ENCODE measurements at regions not wholly inside any gene's neighbourhood (a gene's known extent, or its start where the extent isn't known, plus 50 kb on each side); places are given as distances from the start of the nearest gene placed in this dataset.
"Not testable (repeated sequence)": the region's sequence is repeated elsewhere in the genome, so short reads cannot be mapped to it uniquely, and the experiment has no call there.

DNA sequence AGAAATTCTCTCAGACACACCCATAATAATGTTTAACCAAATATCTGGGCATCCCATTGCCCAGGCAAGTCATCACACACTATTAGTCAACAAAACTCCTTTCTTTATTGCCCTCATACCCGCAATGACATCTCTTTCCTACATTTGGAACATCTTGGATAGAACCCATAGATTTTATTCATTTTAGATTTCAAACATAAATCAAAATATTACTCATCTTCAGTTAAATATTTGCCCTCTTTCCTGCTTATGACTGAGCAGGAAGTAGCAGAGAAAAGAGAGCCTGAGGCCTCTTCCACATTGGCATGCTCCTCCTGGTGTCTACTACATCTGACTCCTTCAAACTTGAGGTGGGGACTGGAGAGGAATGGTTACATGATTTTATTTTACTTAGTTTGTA, 592.0 kb downstream of the CHSY3 start:
- no peak for DNase-seq (ENCODE audit: low read depth)

DNA sequence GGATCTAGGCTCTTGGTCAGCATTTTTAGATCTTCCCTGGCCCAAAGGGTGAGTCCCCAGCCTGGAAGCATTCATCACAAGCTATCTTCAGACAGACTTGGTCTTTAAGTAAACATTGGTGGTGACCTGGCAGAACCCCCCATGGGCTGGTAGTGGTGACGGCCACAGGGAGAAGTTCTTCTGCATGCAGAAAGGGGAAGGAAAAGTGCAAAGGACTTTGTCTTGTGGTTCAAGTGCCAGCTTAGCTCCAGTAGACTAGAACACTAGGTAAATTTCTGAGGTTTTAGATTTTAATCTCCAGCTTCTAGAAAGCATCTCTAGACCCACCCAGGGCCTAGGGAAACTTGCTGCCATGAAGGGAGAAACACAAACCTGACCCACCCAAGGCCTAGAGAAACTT, 584.0 kb downstream of the CHSY3 start:
- no peak for DNase-seq (ENCODE audit: low read depth)

- DNase-seq (ENCODE audit: low read depth), result no peak
Observed at GRCh38 chr5:130479045-130479804, 575.0 kb downstream of the CHSY3 start.

DNA sequence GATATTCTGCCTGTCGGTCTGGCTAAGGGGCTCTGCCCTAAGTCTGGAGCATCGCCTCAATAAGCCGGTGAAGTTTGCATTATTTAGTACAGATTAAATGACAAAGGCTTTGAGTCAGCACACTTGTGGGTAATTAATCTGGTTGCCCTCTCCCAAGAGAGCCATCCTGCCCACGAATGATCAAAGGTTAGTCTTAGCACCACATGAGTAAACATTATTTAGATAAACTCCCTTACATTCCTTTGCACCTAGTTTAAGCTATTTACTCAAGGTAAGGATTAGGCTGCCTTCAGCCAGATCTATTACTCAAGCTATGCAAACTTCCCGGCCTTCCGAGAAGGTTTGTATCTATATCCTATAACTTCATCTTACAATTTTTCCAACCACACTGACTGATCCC, 572.1 kb downstream of the CHSY3 start:
- DNase-seq (ENCODE audit: low read depth), result no peak

DNA sequence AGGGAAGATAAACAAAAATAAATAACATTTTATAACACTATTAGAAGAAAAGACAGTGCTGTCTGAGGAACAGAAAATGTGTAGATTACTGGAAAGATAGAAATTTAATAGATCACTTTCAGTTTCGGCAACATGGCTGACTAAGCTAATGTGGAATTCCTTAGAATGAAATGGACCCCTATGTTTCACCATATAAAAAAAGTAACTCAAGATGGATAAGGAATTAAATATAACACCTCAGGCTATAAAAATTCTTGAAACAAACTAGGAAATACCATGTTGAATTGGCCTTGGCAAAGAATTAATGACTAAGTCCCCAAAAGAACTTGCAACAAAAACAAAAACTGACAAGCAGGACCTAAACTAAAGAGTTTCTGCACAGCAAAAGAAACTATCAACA, 558.3 kb downstream of the CHSY3 start:
- DNase-seq (ENCODE audit: low read depth), result no peak

DNA sequence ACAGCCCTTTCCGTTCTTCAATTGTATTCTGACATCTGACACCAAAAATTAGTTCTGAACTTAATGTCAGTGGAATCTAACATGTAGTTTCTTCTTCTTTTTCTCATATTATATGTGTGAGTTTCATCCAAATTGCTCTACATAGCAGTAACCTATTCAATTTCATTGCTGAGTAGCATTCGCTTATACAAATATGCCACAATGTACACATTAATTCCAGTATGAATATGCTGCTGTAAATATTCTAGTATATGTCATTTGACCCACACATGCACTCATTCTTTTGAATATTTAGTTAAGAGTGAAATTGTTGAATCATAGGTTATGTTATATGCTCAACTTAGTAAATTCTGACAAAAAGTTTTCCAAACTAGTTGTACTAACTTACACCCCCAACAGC, 550.9 kb downstream of the CHSY3 start:
- no peak for DNase-seq (ENCODE audit: low read depth)

GRCh38 chr5:130452744-130453143, 548.5 kb downstream of the CHSY3 start:
- no peak for DNase-seq (ENCODE audit: low read depth)

GRCh38 chr5:130436430-130436829, 532.2 kb downstream of the CHSY3 start:
- DNase-seq (ENCODE audit: low read depth), result no peak

DNA sequence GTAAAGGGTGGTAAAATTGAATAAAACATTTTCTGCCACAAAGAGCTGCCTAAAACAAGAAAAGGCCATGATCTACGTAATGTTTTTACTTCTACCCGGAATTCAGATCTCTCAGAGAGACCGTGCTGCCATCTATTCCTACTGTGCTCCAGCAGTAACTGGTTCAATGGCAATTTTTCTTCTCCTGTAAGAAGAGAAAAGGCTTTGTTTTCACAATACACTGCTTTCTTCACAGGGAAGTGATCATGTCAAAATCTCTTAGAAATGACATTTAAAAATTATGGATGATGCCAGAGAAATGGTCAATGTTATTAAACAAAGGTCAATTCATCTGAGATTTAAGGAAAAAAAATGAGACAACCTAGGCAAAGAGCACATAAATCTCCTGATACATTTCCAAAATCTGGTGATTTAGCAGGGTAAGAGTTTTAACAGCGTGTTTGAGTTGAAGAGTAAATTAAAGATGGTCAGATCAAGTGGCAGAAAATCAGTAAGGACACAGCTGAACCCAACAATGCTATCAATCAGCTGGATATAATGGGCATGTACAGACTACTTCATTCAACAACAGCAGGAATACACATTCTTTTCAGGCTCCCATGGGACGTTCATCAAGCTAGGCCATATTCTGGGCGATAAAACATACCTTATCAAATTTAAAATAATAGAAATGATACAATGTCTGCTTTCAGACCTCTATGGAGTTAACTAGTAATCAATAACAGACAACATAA, 523.1 kb downstream of the CHSY3 start:
- DNase-seq (ENCODE audit: low read depth), result no peak

- DNase-seq (ENCODE audit: low read depth), result no peak
Observed at GRCh38 chr5:130425424-130425823, 521.2 kb downstream of the CHSY3 start.

DNA sequence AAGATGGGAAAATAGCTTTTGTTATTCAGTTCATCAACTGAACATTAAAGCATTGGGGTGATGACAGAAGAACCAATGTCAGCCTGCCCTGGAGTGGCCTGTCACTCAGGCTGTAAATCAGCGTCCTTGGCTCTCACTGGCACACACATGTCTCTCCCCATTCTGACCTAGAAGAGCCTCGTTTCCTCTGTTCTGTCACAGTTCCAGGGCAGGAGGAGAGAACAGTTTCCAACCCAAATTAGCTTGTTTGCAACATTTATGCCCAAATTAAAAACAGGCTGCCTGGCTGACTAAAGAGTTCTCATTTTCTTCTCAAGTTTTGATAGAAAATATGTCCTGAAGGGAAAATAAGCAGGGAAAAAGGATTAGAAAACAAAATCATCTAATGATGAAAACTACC, 520.1 kb downstream of the CHSY3 start:
- DNase-seq (ENCODE audit: low read depth), result no peak

DNA sequence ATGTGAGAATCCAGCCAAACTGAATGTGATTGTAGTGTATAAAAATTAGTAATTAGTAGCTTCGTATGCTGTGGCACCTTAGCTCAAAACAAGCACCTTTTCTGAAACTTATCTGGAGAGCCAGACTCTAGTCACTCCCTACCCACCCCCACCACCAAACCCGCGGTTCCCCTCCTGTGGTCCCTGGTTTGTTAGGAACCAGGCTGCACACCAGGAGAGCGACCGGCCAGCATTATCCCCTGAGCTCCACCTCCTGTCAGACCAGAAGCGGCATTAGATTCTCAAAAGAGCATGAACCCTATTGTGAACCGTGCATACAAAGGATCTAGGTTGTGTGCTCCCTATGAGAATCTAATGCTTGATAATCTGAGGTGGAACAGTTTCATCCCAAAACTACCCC, 498.6 kb downstream of the CHSY3 start:
- DNase-seq (ENCODE audit: low read depth), result no peak

GRCh38 chr5:130400091-130400490, 495.8 kb downstream of the CHSY3 start:
- no peak for DNase-seq (ENCODE audit: low read depth)

GRCh38 chr5:130398825-130399224, 494.6 kb downstream of the CHSY3 start:
- DNase-seq (ENCODE audit: low read depth), result no peak

DNA sequence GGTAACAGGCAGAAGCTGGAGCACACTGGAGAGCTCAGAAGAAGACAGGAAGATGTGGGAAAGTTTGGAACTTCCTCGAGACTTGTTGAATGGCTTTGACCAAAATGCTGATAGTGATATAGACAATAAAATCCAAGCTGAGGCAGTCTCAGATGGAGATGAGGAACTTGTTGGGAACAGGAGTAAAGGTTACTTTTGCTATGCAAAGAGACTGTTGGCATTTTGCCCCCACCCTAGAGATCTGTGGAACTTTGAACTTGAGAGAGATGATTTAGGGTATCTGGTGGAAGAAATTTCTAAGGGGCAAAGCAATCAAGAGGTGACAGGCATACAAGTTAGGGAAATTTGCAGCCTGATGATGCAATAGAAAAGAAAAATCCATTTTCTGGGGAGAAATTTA, 493.5 kb downstream of the CHSY3 start:
- not testable (repeated sequence) for DNase-seq (ENCODE audit: low read depth)

- DNase-seq (ENCODE audit: low read depth), result no peak
Observed at GRCh38 chr5:130397132-130397531, 492.9 kb downstream of the CHSY3 start.

GRCh38 chr5:130391727-130392264, 487.5 kb downstream of the CHSY3 start:
- DNase-seq (ENCODE audit: low read depth), result not testable (repeated sequence)

DNA sequence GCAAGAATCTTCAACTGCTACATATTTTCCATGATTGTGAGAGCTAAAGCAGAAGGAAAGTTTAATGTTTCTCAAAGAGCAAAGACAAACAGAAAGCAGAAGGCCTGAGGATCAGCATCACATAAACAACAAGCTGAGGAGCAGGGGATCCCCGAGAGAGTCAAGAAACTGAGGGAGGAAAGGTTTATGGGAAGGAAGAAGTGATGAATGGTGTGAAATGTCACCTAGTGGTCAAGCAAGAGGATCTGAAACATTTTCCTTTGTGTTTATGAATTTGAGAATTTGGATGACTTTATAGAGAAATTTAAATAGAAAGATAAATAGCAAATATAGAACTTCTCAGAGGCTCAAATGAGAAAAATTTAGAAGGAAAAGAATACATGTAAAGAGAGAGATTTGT, 481.9 kb downstream of the CHSY3 start:
- DNase-seq (ENCODE audit: low read depth), result no peak

GRCh38 chr5:130385656-130386055, 481.4 kb downstream of the CHSY3 start:
- no peak for DNase-seq (ENCODE audit: low read depth)

GRCh38 chr5:130365956-130366355, 461.7 kb downstream of the CHSY3 start:
- DNase-seq (ENCODE audit: low read depth), result no peak

DNA sequence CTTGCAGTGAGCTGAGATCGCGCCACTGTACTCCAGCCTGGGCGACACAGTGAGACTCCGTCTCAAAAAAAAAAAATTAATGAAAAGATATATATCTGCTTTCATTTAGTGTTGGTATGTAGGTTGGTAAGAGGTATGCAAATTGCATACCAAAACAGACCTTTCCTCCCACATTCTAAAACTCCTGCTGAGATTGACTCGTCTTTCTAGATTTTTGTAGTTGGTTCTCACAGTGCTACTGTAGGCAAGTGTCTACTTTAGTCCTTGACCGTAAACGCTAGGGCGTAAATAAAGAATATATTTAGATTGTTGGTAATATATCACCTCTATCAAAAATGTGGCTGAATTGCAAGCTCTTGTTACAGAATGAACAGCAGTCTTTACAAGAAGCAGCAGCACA, 445.9 kb downstream of the CHSY3 start:
- no peak for DNase-seq (ENCODE audit: low read depth)

- no peak for DNase-seq (ENCODE audit: low read depth)
Observed at GRCh38 chr5:130337179-130337888, 433.1 kb downstream of the CHSY3 start.

DNA sequence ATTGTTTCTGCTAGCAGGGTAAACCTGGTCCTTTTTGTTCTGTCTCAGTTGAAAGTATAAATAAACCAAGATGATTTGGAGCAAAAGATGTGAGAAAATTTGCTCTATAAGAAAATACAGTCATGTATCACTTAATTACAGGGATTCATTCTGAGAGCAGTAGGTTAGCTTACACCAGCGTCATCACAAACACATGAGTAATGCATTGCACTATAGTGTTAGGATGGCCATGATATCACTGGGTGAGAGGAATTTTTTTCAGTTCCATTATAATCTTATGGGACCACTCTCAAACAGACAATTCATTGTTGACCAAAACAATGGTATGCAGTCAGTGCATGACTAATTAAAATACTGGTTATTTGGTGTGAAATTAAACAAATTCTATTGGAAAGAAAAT, 430.9 kb downstream of the CHSY3 start:
- no peak for DNase-seq (ENCODE audit: low read depth)

All from Daoy (cell line).